GM19240 (cell line): ENCODE measurements at regions not wholly inside any gene's neighbourhood (a gene's known extent, or its start where the extent isn't known, plus 50 kb on each side); places are given as distances from the start of the nearest gene placed in this dataset.
"Not testable (repeated sequence)": the region's sequence is repeated elsewhere in the genome, so short reads cannot be mapped to it uniquely, and the experiment has no call there.

Experiments used
- DNase-seq: peaks from one replicate; pipeline ENCODE4 v3.0.0; 2011; ENCODE audit warnings: low spot score; ENCODE audit not compliant: insufficient read length

- DNase-seq = no peak
Measured at GRCh38 chrX:80929251-80929650, 119.6 kb upstream of the BRWD3 start.

DNA sequence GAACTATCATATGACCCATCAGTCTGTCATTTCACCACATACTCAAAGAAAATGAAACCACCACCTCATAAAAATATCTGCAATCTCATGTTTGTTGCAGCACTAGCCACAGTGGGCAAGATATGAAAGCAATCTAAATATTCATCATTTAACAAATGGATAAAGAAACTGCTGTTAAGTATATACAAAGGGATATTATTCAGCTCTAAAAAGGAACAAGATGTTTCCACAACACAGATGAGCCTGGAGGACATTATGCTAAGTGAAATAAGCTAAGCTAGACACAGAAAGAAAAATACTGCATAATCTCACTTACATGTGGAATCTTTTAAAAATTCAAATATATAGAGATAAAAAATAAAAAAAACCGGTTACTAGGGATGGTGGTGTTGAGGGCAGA lies 108.2 kb upstream of the BRWD3 start:
- DNase-seq = no peak

DNA sequence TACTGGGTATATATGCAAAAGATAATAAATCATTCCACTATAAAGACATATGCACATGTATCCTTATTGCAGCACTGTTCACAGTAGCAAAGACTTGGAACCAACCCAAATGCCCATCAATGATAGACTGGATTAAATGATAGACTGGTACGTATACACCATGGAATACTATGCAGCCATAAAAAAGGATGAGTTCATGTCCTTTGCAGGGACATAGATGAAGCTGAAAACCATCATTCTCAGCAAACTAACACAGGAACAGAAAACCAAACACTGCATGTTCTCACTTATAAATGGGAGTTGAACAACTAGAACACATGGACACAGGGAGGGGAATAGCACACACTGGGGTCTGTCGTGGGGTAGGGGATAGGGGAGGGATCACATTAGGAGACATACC lies 102.7 kb upstream of the BRWD3 start:
- DNase-seq = not testable (repeated sequence)

DNA sequence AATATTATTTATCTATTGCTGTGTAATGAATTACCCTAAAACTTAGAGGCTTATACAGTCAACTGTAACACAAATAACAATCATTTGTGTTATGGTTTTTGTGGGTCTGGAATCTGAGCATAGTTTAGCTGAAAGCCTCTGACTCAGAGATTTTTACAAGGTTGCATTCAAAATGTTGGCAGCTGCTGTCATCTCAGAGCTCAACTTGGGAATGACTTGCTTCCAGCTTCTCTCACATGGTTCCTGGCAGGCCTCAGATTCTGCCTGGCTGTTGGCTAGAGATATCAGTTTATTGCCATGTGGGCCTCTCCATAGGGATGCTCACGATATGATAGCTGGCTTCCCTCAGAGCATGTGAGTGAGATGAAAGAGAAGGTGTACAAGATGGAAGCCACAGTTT lies 70.2 kb upstream of the BRWD3 start:
- DNase-seq = no peak

DNA sequence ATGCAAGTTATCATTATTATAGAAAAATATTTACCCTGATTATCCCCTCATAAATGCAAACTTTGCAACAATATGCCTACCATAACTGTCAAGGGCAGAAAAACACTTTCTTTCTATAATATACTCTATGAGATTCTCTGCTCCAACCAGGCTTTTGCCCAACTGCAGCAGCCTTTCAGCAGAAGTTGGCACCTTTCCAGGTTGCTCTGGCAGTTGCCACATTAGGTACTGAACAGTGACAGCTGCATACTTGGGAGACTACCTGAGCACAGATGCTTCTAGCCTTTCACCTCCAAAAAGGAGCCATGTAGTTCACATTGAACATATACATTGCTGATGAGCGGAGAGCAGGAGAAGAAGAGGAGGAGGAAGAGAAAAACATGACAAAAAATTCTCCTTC lies 69.5 kb upstream of the BRWD3 start:
- DNase-seq = no peak

DNA sequence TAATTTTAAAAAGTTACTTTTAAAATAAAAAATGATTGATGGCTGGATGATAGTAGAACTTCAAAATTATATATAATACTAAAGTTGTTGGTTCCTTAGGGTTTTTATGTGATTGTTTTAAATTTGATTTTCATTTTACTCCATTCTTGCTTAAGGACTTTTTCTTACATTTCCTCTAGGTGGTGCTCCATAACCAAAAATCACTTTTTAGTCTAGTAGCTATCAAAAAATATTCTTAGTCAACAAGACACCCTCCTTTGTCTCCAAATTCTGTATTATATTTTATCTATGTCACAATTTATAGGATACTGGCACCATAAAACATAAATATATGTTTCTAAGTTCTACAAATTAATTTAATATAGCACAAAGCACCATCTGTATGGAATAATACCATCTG lies 67.2 kb upstream of the BRWD3 start:
- peak; percentile 1 for DNase-seq
